ENCODE measurements at regions not wholly inside any gene's neighbourhood (a gene's known extent, or its start where the extent isn't known, plus 50 kb on each side); places are given as distances from the start of the nearest gene placed in this dataset.

DNA sequence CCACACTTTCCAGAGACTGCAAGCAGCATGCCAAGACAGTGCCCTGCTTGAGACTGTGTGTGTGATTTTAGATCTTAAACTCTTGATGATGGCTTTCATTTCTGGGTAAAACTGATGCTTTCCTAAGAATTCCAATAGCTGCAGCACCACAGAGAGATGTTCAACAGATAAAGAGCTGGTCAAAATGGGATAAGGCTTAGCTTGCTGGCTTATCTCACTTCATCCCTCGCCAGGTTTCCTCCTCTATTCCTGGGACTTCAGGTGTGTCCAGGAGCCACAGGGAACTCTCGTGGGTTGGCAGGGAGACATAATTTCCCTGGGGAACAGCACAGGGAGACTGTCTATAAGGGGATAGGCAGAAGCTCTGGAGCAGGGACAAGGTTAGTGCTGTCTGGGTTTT, 137.3 kb downstream of the KCTD15 start:
- Histone ChIP-seq H3K36me3 (ENCODE audit: control insufficient read depth in 4 of 4, insufficient read depth in 3 of 4, low read depth in 1 of 4, low read length in 3 of 4) (no peaks in the 10 kb centered on the region), H3K9ac (ENCODE audit: low read depth in 1 of 2, low read length in 2 of 2) (no peak overlapping the region), H3K27me3 (ENCODE audit: control insufficient read depth in 4 of 4, insufficient read depth in 4 of 4, low read length in 3 of 4) (no peaks in the 10 kb centered on the region), H3K4me1 (ENCODE audit: control insufficient read depth in 4 of 4, insufficient read depth in 4 of 4, low read length in 3 of 4) (no peaks in the 10 kb centered on the region), H3K9me3 (ENCODE audit: control insufficient read depth in 4 of 4, low read length in 3 of 4) (peaks cover 6 to 14% (median 9%) of the 10 kb centered on the region in 4 donors), H3K4me3 (ENCODE audit: low read depth in 1 of 3, low read length in 3 of 3) (no peak overlapping the region), H3K27ac (ENCODE audit: low read depth in 1 of 2, low read length in 2 of 2) (no peak overlapping the region)
- TF ChIP-seq, protein P1, sequence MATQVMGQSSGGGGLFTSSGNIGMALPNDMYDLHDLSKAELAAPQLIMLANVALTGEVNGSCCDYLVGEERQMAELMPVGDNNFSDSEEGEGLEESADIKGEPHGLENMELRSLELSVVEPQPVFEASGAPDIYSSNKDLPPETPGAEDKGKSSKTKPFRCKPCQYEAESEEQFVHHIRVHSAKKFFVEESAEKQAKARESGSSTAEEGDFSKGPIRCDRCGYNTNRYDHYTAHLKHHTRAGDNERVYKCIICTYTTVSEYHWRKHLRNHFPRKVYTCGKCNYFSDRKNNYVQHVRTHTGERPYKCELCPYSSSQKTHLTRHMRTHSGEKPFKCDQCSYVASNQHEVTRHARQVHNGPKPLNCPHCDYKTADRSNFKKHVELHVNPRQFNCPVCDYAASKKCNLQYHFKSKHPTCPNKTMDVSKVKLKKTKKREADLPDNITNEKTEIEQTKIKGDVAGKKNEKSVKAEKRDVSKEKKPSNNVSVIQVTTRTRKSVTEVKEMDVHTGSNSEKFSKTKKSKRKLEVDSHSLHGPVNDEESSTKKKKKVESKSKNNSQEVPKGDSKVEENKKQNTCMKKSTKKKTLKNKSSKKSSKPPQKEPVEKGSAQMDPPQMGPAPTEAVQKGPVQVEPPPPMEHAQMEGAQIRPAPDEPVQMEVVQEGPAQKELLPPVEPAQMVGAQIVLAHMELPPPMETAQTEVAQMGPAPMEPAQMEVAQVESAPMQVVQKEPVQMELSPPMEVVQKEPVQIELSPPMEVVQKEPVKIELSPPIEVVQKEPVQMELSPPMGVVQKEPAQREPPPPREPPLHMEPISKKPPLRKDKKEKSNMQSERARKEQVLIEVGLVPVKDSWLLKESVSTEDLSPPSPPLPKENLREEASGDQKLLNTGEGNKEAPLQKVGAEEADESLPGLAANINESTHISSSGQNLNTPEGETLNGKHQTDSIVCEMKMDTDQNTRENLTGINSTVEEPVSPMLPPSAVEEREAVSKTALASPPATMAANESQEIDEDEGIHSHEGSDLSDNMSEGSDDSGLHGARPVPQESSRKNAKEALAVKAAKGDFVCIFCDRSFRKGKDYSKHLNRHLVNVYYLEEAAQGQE (IDR thresholded peaks at IDR 0.05) = no peak
- TF ChIP-seq FOXA1 (IDR thresholded peaks at IDR 0.05) = no peak
- no peak for TF ChIP-seq RXRA (IDR thresholded peaks at IDR 0.05)
- TF ChIP-seq JUND (IDR thresholded peaks at IDR 0.05) = no peak
- no peak for TF ChIP-seq SP1 (IDR thresholded peaks at IDR 0.05)
- TF ChIP-seq GABPA (IDR thresholded peaks at IDR 0.05 in 1 of 2, conservative IDR thresholded peaks at IDR 0.05 in 1 of 2) = no peak
- TF ChIP-seq HNF4G (IDR thresholded peaks at IDR 0.05) = no peak
- no peak for TF ChIP-seq RAD21 (IDR thresholded peaks at IDR 0.05)
- TF ChIP-seq EGR1 (IDR thresholded peaks at IDR 0.05; ENCODE audit: low read depth in 2 of 2) = no peak
- TF ChIP-seq ATF3 (IDR thresholded peaks at IDR 0.05) = no peak
- TF ChIP-seq MAX (IDR thresholded peaks at IDR 0.05) = no peak
- no peak for TF ChIP-seq ZBTB33 (IDR thresholded peaks at IDR 0.05)
- no peak for TF ChIP-seq YY1 (IDR thresholded peaks at IDR 0.05)
- no peak for TF ChIP-seq HNF4A (conservative IDR thresholded peaks at IDR 0.05)
- TF ChIP-seq NR2F2 (IDR thresholded peaks at IDR 0.05) = no peak
- no peak for TF ChIP-seq FOXA2 (IDR thresholded peaks at IDR 0.05)
- TF ChIP-seq TAF1 (conservative IDR thresholded peaks at IDR 0.05) = no peak
- no peak for TF ChIP-seq CTCF (IDR thresholded peaks at IDR 0.05; ENCODE audit: low read depth, low read length, missing input control)
- 68% methylated on average over 2 of the region's 2 CpGs for WGBS
- DNase-seq (ENCODE audit: low spot score) = no peak

All from liver (tissue), 8 donors.